Kidney epithelial cell (primary cell): ENCODE measurements at regions not wholly inside any gene's neighbourhood (a gene's known extent, or its start where the extent isn't known, plus 50 kb on each side); places are given as distances from the start of the nearest gene placed in this dataset.

Source experiments
- DNase-seq: peaks from one replicate; pipeline ENCODE4 v3.0.0-alpha.2; 2010; ENCODE audit warnings: low read depth
- H3K27me3 ChIP-seq: 2 replicates; pipeline ENCODE4 v1.6.0; 2011; ENCODE audit warnings: low read length; ENCODE audit not compliant: control insufficient read depth, insufficient read depth
- H3K36me3 ChIP-seq: 2 replicates; pipeline ENCODE4 v1.5.1; 2011; ENCODE audit warnings: low read length; ENCODE audit not compliant: control insufficient read depth, insufficient read depth
- H3K4me3 ChIP-seq: 2 replicates; pipeline ENCODE4 v1.5.1; 2011; ENCODE audit warnings: low read depth, mild to moderate bottlenecking, control low read depth, low read length
- TF ChIP-seq, protein P1 (sequence below): IDR thresholded peaks from 2 replicates; pipeline ENCODE4 v1.5.1; 2011; ENCODE audit warnings: mild to moderate bottlenecking, moderate library complexity, low read length, control low read depth, inconsistent platforms; ENCODE audit not compliant: insufficient read depth, poor library complexity, severe bottlenecking

DNA sequence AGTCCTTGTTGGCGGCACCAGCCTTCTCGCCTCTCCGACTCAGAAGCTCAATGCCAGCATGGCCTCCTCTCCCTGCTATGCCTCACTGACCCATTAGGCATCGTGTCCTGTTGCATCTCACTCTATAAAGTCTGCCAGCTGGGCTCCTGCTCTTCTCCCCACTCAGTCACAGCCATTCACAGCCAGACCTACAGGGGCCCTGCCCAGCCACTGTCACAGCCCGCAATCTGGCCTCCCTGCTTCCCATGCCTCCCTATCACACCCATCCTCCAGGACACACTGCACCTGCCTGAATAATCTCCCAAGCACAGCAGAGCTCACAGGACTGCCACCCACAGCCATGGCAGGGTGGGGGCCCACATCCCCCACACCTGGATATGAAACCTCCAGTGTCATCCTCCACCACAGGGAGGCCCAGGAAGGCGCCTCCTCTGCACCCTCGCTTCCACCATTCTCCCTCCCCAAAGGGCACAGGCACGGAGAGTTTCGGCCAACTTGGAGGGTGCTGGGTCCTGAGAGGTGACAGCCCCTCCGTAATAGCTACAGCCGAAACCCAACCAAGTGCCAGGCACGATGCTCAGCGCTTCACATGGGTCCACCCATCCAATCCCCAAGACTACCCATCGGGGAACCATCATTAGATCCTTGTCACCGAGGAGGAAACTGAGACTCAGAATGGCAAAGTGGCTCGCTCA lies 370.3 kb downstream of the BCL11B start:
- no peaks in the 10 kb centered on the region for H3K36me3 ChIP-seq
- H3K27me3 ChIP-seq: no peaks in the 10 kb centered on the region
- DNase-seq: no peak
- TF ChIP-seq, protein P1, sequence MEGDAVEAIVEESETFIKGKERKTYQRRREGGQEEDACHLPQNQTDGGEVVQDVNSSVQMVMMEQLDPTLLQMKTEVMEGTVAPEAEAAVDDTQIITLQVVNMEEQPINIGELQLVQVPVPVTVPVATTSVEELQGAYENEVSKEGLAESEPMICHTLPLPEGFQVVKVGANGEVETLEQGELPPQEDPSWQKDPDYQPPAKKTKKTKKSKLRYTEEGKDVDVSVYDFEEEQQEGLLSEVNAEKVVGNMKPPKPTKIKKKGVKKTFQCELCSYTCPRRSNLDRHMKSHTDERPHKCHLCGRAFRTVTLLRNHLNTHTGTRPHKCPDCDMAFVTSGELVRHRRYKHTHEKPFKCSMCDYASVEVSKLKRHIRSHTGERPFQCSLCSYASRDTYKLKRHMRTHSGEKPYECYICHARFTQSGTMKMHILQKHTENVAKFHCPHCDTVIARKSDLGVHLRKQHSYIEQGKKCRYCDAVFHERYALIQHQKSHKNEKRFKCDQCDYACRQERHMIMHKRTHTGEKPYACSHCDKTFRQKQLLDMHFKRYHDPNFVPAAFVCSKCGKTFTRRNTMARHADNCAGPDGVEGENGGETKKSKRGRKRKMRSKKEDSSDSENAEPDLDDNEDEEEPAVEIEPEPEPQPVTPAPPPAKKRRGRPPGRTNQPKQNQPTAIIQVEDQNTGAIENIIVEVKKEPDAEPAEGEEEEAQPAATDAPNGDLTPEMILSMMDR: no peak
- H3K4me3 ChIP-seq: no peak overlapping the region

DNA sequence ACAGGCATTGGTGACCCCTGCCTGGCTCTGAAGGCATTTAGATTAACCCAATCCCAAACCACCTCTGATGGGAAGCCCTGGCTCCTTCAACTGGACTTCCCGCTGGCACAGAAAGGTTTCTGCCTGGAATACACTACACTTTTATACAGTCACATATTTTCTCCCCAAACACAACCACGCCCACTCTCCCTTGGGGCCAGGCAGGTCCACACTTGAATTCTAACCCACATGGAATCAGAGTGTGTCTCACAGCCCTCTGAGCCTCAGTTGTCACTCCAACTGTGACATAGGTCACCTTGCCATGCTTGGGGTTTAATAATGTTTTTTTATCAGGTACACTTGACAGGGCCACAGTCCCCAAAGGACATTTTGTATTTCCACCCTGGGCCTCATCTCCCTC lies 368.6 kb downstream of the BCL11B start:
- H3K36me3 ChIP-seq: no peaks in the 10 kb centered on the region
- no peak overlapping the region for H3K4me3 ChIP-seq
- no peak for DNase-seq
- TF ChIP-seq, protein P1: no peak
- H3K27me3 ChIP-seq: no peaks in the 10 kb centered on the region

DNA sequence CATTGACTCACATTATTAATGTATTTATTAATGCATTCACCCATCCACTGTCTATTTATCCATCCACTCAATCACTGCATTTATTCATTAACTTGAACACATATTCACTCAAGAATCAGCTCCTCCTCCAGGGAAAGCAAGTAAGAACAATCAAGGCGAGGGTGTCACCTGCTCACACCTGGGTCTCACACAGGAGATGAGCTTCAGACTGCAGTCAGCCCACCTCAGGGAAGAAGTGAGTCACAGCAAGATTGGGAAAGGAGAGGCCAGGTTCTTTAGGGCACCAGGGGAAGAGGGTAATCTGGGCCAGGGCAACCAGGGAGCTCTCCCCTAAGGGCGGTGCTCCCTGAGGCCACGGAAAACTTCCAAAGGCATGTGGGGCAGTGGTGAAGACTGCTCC lies 367.3 kb downstream of the BCL11B start:
- H3K36me3 ChIP-seq: no peaks in the 10 kb centered on the region
- H3K27me3 ChIP-seq: no peaks in the 10 kb centered on the region
- H3K4me3 ChIP-seq: no peak overlapping the region
- TF ChIP-seq, protein P1: no peak
- DNase-seq: no peak

DNA sequence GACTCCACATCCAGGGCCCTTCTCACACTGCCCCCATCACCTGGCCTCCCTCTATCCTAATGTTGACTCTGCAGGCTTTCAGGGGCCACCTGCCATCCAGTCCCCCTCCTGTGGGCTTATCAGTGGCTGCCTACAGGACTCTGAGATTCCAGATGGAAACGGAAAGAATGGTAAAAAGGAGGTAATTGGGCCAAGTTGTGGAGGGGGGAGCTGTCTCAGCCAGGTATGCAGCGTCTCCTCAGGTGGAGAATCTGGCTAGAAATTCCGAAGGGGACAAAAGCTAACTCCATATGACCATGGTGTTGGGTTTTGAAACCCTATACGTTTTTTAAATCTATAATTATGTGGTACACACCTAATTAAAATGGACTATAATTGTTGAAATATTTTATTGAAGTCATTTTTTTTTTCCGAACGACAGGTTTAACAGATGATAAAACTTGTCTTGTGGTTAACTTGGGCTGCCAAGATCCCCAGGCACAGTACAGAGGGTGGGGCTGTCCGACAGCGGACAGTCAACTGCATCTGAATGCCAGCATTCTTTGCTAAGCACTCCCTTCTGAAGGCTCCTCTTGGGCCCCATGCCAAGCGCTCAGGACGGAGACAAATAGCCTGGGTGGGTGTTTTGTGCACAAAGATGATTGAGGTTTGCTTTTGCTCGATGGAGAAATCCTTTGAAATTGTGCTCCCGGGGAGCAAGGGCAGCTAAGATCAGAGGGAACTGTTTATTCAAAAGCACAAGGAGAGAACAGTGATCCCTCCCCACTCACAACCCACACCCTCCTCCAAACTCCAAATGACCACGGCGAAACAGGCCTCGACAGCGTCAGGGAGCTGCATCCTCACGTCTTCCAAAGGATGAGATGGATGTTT lies 365.6 kb downstream of the BCL11B start:
- no peak for DNase-seq
- Histone ChIP-seq H3K36me3 (no peaks in the 10 kb centered on the region), H3K27me3 (no peaks in the 10 kb centered on the region), H3K4me3 (no peak overlapping the region)
- TF ChIP-seq, protein P1: no peak

DNA sequence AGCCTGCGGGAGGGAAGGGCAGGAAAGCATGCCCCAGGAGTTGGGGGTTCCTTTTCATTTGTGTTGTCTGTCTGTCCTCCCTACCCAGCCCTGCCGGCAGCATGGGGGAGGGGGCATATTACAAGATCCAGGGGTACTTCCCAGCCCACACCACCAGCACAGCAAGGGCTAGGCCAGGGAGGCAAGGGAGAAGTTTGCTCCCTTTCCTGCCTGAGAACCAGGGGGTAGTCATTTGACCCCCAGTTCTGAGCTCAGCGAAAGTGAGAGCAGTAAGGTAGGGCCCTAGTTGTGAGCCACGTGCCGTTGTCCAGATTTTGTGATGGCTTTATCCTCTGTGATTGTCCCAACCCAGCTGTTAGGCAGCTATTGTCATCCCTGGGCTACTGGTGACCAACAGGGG lies 364.7 kb downstream of the BCL11B start:
- Histone ChIP-seq H3K36me3 (no peaks in the 10 kb centered on the region), H3K4me3 (no peak overlapping the region), H3K27me3 (no peaks in the 10 kb centered on the region)
- no peak for DNase-seq
- TF ChIP-seq, protein P1: no peak
